ENCODE measurements at regions not wholly inside any gene's neighbourhood (a gene's known extent, or its start where the extent isn't known, plus 50 kb on each side); places are given as distances from the start of the nearest gene placed in this dataset.

DNA sequence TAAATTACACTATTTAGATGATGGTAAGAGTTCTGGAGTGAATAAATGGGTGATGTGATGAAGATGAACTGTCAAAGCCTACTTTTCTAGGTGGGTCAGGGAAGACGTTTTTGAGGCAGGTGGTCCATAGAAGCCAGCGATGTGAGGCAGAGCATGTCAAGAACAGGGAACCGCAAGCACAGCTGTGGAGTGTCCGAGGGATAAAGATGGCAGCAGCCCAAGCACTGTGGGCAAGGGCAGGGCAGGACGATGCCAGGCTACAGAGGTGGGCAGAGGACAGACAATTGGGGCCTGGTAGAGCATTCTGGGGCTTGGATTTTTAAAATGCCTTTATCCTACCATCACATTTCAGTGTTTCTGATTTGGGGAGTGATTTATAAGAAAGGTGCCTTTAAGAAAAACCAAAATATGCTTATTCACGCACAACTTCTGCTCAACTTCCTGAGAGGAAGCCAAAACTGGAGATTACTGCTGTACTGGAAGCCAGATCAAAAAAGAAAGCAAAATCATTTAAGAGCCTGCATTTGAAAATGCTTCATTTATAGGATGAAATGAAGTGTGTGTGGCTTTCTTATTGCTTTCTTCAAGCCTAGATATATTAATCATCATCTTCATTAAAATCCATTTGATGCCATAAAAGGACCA, 119.0 kb upstream of the WDR17 start (continued):
- TF ChIP-seq, protein P1, sequence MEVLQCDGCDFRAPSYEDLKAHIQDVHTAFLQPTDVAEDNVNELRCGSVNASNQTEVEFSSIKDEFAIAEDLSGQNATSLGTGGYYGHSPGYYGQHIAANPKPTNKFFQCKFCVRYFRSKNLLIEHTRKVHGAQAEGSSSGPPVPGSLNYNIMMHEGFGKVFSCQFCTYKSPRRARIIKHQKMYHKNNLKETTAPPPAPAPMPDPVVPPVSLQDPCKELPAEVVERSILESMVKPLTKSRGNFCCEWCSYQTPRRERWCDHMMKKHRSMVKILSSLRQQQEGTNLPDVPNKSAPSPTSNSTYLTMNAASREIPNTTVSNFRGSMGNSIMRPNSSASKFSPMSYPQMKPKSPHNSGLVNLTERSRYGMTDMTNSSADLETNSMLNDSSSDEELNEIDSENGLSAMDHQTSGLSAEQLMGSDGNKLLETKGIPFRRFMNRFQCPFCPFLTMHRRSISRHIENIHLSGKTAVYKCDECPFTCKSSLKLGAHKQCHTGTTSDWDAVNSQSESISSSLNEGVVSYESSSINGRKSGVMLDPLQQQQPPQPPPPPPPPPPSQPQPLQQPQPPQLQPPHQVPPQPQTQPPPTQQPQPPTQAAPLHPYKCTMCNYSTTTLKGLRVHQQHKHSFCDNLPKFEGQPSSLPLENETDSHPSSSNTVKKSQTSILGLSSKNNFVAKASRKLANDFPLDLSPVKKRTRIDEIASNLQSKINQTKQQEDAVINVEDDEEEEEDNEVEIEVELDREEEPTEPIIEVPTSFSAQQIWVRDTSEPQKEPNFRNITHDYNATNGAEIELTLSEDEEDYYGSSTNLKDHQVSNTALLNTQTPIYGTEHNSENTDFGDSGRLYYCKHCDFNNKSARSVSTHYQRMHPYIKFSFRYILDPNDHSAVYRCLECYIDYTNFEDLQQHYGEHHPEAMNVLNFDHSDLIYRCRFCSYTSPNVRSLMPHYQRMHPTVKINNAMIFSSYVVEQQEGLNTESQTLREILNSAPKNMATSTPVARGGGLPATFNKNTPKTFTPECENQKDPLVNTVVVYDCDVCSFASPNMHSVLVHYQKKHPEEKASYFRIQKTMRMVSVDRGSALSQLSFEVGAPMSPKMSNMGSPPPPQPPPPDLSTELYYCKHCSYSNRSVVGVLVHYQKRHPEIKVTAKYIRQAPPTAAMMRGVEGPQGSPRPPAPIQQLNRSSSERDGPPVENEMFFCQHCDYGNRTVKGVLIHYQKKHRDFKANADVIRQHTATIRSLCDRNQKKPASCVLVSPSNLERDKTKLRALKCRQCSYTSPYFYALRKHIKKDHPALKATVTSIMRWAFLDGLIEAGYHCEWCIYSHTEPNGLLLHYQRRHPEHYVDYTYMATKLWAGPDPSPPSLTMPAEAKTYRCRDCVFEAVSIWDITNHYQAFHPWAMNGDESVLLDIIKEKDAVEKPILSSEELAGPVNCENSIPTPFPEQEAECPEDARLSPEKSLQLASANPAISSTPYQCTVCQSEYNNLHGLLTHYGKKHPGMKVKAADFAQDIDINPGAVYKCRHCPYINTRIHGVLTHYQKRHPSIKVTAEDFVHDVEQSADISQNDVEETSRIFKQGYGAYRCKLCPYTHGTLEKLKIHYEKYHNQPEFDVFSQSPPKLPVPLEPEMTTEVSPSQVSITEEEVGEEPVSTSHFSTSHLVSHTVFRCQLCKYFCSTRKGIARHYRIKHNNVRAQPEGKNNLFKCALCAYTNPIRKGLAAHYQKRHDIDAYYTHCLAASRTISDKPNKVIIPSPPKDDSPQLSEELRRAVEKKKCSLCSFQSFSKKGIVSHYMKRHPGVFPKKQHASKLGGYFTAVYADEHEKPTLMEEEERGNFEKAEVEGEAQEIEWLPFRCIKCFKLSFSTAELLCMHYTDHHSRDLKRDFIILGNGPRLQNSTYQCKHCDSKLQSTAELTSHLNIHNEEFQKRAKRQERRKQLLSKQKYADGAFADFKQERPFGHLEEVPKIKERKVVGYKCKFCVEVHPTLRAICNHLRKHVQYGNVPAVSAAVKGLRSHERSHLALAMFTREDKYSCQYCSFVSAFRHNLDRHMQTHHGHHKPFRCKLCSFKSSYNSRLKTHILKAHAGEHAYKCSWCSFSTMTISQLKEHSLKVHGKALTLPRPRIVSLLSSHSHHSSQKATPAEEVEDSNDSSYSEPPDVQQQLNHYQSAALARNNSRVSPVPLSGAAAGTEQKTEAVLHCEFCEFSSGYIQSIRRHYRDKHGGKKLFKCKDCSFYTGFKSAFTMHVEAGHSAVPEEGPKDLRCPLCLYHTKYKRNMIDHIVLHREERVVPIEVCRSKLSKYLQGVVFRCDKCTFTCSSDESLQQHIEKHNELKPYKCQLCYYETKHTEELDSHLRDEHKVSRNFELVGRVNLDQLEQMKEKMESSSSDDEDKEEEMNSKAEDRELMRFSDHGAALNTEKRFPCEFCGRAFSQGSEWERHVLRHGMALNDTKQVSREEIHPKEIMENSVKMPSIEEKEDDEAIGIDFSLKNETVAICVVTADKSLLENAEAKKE (CRISPR knock-in tag; IDR thresholded peaks at IDR 0.05): no peak
- TF ChIP-seq ETS1 (IDR thresholded peaks at IDR 0.05) (no peak), STAT1 (IDR thresholded peaks at IDR 0.05; ENCODE audit: unreplicated experiment) (no peak), JUNB (IDR thresholded peaks at IDR 0.05; ENCODE audit: unreplicated experiment) (no peak), REST (IDR thresholded peaks at IDR 0.05; ENCODE audit: unreplicated experiment) (no peak), NANOG (IDR thresholded peaks at IDR 0.05; ENCODE audit: borderline replicate concordance) (no peak)
- TF ChIP-seq, protein P2, sequence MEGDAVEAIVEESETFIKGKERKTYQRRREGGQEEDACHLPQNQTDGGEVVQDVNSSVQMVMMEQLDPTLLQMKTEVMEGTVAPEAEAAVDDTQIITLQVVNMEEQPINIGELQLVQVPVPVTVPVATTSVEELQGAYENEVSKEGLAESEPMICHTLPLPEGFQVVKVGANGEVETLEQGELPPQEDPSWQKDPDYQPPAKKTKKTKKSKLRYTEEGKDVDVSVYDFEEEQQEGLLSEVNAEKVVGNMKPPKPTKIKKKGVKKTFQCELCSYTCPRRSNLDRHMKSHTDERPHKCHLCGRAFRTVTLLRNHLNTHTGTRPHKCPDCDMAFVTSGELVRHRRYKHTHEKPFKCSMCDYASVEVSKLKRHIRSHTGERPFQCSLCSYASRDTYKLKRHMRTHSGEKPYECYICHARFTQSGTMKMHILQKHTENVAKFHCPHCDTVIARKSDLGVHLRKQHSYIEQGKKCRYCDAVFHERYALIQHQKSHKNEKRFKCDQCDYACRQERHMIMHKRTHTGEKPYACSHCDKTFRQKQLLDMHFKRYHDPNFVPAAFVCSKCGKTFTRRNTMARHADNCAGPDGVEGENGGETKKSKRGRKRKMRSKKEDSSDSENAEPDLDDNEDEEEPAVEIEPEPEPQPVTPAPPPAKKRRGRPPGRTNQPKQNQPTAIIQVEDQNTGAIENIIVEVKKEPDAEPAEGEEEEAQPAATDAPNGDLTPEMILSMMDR (conservative IDR thresholded peaks at IDR 0.05; ENCODE audit: low read depth in 2 of 2): no peak
